Adrenal gland (tissue), 5 donors: ENCODE measurements at regions not wholly inside any gene's neighbourhood (a gene's known extent, or its start where the extent isn't known, plus 50 kb on each side); places are given as distances from the start of the nearest gene placed in this dataset.

Experiments
- POLR2A ChIP-seq, 2 donors: fragments of 450-650 bp; IDR thresholded peaks; one replicate each; pipeline ENCODE4 v1.6.1; 2017; ENCODE audit warnings: antibody characterized with exemption in 2 of 2, mild to moderate bottlenecking in 2 of 2, moderate library complexity in 1 of 2
- TF ChIP-seq, protein P1 (sequence below), 6 experiments: fragments of 450-650 bp in 4 of 6; fragments of 200-600 bp in 2 of 6; sonication (generic) in 1 of 6; IDR thresholded peaks; 1 replicate in 5 of 6; 2 replicates in 1 of 6; pipeline versions ENCODE4 v1.5.1 to v1.8.0; 2016 to 2021; ENCODE audit warnings: antibody characterized with exemption in 6 of 6, mild to moderate bottlenecking in 2 of 6, moderate library complexity in 1 of 6
- donor health status: DM: no; HTN: no; CAD: no.

DNA sequence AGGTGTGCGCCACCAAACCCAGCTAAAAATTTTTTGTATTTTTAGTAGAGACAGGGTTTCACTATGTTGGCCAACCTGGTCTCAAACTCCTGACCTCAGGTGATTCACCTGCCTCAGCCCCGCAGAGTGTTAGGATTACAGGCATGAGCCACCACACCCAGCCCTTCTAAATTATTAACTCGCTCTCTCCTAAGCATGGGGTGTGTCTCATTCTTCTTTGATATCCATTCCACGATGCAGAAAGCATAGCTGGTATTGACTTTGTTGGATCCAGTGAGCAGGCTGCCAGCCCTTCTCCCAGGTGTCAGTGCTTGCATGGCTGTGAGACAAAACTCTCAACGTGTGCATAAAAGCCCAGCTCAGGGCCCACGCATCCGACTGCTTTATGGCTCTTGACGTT is 254.1 kb upstream of the PFKP start:
- TF ChIP-seq, protein P1, sequence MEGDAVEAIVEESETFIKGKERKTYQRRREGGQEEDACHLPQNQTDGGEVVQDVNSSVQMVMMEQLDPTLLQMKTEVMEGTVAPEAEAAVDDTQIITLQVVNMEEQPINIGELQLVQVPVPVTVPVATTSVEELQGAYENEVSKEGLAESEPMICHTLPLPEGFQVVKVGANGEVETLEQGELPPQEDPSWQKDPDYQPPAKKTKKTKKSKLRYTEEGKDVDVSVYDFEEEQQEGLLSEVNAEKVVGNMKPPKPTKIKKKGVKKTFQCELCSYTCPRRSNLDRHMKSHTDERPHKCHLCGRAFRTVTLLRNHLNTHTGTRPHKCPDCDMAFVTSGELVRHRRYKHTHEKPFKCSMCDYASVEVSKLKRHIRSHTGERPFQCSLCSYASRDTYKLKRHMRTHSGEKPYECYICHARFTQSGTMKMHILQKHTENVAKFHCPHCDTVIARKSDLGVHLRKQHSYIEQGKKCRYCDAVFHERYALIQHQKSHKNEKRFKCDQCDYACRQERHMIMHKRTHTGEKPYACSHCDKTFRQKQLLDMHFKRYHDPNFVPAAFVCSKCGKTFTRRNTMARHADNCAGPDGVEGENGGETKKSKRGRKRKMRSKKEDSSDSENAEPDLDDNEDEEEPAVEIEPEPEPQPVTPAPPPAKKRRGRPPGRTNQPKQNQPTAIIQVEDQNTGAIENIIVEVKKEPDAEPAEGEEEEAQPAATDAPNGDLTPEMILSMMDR (IDR thresholded peaks at IDR 0.05) = no peak
- TF ChIP-seq POLR2A (IDR thresholded peaks at IDR 0.05) = no peak
